HuH-7.5 (cell line): ENCODE measurements at regions not wholly inside any gene's neighbourhood (a gene's known extent, or its start where the extent isn't known, plus 50 kb on each side); places are given as distances from the start of the nearest gene placed in this dataset.

Source experiments
- DNase-seq: peaks from one replicate; pipeline ENCODE4 v3.0.0; 2011; ENCODE audit warnings: low spot score

DNA sequence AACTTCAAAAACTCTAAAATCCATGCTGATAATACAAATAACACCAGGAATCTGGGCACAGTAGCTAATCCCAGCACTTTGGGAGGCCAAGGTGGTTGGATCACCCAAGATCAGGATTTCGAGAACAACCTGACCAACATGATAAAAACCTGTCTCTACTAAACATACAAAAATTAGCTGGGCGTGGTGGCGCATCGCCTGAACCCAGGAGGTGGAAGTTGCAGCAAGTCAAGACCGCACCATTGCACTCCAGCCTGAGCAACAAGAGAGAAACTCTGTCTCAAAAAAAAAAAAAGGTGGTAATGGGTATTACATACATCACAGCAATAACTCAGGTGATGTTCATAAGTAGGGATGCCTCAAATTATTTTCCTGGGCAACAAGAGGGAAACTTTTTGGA, 315.0 kb upstream of the MEOX2 start:
- no peak for DNase-seq

DNA sequence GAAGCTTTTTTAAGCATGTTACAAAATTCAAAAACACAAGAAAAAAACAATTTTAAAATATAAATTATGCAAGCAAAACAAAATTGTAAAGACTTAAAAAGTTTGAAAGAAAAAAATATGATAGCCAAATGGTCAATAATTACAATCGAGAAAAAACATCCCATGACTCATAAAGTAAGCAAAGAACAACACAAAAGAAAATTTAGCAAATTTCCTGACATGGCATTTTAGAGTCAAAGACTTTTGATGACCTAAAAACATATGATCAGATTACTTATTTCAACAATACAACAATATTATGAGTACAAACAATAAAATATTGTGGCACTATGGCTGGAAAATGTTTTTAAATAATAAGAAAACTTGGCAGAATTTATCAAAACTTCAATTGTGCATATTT, 312.1 kb upstream of the MEOX2 start:
- no peak for DNase-seq

DNA sequence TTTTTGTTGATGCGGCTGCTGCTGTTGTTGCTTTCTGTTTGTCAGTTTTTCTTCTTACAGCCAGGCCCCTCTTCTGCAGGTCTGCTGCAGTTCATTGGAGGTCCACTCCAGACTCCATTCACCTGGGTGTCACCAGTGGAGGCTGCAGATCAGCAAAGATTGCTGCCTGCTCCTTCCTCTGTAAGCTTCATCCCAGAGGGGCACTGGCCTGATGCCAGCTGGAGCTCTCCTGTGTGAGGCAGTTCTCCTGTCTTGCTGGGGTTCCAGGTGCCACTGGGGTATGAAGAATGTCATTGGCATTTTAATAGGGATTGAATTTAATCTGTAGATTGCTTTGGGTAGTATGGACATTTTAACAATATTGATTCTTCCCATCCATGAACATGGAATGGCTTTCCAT, 308.5 kb upstream of the MEOX2 start:
- no peak for DNase-seq

DNA sequence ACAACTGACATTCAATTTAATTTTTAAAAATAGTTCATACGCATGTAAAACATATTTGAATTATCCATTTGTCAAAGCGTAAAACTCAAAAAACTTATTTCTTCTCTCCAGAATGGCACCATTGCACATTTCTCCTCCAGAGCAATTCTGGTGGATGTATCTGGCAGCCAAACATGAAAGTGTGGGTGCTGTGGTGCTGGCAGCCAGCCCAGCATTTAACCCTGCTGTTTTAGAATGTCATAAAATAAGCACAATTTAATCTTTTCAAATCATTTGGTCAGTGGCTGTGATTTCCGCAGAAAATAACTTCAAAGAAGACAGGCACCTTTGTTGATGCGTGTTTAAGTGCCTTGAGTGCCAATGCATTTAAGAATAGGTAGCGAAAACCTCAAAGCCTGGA, 302.7 kb upstream of the MEOX2 start:
- DNase-seq: no peak

DNA sequence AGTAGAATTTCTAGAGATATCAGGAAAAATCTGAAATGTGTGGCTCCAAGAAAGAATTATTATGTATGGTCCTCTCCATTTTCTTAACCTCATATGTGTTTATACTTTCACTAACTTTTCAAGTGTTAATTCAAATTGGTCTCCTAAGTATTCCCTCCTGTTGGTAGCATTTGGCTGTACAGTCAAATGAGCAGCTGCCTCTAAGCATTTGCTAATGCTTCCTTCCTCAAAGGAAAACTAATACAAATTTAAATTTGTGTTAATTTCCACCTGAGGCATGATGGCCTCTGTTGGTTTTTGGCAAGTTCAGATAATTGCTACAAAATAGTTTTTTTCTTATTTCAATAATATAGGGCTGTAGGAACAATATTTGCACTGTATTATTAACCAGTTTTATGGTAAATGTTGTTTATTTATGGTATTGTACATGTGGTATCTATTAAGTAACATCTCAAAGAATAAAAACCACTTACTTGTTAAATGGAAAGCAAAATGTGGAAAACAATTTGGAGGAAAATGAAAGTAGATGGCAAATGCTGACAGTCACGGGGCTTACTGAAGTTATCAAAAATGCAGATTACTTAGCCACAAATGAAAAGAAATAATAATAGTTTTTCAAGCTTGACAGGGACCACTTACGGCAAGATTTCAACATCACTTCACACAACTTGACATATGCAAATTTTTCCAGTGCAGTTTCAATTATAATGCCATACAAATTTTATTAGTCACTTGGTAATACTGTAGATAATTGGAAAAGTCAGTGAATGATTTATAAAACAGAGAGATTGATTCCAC, 299.3 kb upstream of the MEOX2 start:
- no peak for DNase-seq

DNA sequence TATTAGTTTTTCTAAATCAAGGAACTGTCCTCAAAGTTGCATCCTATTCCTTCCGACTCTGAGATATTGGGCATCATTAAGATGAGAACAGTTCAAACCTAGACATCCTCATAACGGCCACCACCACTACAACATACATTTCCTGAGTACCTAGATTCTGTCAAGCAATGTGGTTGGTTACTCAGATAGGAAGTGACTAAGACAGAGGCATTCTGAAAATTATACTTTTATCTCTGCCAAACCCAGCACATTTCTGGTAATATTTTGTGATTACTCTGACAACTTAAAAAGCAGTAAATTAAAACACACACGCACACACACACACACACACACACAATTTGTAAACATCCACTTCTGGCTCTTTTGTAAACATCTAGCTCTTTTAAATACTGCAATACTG, 291.2 kb upstream of the MEOX2 start:
- no peak for DNase-seq

DNA sequence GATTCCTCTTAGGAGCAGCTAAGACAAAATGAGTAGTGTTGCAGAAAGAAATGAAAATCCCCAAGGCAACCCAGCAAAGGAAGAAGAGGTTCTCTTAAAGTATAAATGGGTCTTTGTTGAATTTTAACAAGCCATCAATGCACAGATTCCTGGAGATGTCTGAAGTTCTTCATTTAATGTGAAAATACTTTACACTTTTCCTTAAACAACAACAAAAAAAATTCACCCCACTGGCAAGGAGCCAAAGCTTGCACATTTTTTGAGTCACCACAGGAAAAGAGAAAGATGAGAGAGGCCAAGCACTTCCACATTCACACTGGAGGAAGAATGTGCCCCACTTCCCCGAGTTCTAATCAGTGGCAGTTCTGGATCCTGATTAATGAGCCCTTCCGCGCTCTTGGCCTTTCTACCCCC, 286.4 kb upstream of the MEOX2 start:
- DNase-seq: no peak

DNA sequence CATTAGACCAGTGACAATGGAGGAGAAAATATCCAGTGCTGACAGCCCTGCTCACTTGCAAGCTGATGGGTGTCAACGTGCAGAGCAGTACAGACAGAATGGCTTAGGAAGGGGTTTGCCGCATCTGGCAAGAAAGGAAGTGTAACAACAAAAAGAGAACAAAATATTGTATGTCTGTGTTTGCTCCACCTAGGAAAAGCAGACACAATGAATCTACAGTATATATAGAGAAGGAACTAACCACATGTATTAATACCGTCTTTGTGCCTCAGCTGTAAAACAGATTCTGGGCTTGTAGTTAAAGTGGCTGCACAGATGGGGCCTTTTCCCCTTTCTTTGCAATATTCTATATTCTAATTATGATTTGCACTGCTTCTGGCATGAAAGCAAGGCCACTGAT, 281.1 kb upstream of the MEOX2 start:
- no peak for DNase-seq

DNA sequence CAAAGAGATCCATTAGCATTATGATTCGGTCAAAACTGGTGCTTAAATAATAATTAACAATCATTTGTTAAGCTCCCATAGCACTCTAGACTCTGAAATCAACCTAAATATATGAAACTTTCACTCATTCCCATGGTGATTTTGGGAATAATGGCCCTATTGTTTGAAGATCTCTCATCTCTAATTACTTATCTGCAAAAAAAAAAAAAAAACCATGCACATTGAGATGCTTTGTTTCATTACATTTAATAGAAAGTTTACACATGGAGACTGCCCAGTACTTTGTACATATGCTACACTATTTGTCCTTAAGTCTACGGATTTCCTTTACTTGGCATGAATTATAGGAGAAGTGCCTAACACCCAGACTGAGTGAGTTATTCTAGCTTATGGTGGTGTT, 280.6 kb upstream of the MEOX2 start:
- DNase-seq: no peak

DNA sequence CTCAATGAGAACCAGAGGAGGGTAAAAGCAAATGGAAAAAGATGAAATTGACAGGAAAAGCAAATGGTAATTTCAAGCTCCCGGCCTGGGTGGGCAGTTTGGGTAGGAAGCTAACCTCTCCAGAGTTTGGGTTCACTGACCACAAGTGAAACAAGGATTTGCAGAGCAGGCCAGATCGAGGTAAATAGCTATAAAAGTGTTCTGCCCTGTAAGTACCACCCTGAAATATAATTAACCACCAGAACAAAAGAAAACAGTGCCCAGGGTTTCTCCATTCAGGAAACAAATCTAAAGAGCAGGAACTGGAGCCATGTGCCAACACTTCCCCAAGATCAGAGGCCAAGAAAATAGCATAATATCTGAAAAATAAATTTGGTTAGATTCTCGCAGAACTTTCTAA, 276.7 kb upstream of the MEOX2 start:
- DNase-seq: no peak

DNA sequence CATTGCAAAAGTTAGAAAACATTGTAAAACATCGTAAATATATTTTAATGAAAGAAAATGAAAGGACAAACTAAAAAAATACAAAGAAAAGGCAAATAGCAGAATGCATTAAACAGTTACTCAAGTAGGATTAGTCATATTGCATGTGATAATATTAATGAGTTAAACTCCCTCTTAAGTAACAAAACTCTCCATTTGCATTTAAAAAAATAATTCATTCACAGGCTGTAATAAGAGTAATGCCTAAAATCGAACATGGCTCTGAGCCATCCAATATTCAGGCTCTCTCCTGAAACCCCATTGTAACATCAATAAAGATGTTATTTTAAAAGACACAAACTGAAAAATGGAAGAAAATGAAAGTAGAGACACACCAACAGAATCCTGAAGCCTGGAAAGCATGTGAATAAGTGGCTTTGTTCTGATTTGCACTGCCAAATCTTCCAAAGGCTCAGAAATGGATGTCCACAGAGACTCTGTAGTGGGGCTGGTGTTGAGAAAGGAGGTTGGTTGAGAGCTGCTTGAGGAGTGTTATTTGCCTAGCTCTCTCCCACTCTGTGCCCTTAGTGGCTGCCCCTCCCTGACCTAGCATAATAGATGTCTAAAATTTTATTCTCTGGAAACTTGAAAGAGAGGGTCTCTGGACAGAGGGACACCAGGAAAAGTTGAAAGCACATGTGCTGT, 268.3 kb upstream of the MEOX2 start:
- DNase-seq: no peak

DNA sequence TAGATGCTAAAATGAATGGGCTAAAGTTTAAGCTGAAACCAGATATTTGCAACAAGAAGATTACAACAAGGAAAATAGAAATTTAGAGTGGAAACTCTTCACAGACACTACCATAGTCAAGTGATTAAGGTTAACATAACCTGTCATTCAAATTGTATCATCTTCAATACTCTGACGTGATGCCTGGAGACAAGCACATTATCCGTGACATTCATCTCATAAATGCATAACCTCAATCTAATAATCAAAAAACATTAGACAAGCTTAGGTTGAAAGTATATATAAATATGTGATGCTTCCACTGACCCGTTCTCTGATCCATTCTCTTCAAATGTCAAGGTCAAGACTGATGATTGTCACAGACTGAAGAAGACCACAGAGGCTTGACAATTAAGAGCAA, 263.8 kb upstream of the MEOX2 start:
- no peak for DNase-seq

DNA sequence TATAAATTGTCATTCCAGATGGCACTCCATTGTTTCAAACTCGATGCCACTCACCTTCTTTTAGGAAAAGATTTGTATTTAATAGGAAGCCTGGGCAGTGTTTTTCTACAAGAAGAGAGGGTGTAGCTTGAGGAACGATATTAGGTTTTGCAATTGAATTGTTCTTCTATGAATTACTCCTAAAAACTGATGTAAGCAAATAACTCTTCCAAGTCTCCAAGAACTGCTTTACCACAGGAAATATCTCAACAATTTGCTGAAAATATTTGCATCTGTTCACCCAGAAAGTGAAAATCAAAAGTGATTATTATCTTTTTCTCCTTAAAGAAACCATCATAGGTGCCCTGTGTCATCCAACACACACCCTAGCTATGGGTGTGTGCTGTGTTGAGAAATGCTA, 261.3 kb upstream of the MEOX2 start:
- DNase-seq: no peak

DNA sequence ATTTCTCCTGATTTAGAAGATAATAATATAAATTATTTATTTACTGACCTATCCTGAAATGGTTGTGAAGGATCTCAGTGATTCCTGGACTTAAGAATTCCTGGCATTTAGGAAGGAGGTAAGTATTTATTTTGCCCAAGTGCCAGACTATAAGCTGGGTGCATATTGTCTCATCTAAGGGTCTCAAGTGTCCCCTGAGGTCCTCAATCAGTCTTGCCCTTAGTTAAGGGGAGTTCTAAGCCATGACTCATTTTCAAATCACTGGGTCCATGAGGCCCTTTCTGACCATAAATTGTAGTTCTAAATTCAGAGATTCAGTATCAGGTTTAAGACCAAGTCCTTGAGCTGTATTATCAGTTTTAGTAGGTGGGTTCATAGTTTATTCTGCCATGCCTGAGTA, 251.6 kb upstream of the MEOX2 start:
- DNase-seq: no peak

DNA sequence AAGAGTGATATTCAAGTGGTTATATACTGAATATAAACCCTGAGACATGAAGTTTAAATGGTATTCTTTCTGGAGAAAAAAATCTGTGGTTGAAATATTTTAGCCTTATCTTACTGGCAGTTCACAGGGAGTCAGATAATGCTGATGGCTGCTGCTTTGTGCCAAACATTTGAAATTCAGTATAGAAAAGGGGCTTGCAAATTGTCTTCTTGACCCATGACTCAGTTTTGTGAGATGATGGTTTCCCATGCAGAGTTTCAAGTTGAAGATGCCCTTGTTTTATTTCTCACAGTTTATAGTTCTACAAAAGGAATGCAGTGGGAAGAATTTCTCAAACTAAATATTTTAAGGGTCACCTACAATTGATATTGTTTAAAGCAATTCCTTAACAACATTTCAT, 251.1 kb upstream of the MEOX2 start:
- no peak for DNase-seq

DNA sequence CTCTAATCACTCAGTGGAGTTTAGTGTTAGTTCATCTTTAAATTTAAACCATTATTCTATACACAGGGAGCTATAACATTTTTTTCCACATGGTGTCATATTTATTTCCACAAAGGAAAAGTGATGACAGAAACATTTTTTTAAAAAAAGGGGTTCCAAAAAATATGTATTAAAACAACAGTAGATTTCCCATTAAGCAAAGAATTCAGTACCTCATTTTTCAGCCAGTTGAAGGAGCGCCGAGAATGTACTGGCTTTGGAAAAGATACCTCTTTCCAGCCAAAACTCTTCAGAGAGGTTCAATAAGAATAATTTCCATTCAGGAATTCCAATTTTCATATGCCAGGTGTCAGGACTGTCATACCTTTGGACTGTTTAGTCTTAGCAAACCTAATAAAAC, 250.5 kb upstream of the MEOX2 start:
- no peak for DNase-seq

DNA sequence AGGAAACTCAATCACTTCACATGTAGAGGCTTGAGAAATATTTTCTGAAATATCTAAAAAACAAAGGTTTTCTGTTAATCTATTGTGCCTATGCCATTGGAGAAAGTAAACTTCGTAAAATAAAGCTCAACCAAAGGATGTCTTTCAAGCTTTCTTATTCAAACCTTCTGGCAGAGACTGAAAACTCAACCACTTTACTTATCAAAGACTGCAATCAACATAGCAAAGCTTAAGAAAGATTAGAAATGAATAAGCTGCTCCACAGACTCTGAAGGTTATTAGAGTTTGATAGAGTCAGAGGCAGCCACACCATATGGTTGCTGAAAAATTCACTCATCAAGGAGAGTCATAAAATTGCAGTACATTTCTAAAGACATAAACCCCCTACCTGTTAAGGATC, 245.8 kb upstream of the MEOX2 start:
- no peak for DNase-seq

DNA sequence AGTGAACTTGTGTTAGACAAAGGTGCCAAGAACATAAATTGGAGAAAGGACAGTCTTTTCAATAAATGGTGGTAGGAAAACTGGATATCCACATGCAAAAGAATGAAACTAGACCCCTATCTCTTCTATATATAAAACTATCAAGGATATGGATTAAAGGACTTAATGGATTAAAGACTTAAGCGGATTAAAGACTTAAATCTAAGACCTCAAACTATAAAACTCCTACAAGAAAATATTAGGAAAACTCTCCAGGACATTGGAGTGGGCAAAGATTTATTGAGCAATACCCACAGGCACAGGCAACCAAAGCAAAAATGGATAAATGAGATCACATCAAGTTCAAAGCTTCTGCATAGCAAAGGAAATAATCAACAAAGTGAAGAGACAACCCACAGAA, 242.9 kb upstream of the MEOX2 start:
- DNase-seq: no peak

DNA sequence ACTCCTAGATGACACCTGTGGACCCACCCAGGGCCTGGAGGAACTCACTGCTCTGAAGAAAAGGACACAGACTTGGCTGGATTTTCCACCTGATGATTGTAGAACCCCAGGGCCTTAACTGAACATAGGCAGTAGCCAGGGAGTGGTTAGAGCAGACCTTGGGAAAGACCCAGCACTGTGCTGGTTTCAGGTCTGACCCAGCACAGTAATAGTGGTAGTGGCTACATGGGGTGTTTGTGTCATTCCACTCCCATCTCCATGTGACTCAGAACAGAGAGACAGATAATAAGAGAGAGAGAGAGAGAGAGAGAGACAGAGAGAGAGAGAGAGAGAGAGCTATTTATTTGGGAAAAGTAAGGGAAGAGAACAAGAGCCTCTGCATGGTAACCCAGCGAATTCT, 239.1 kb upstream of the MEOX2 start:
- no peak for DNase-seq

DNA sequence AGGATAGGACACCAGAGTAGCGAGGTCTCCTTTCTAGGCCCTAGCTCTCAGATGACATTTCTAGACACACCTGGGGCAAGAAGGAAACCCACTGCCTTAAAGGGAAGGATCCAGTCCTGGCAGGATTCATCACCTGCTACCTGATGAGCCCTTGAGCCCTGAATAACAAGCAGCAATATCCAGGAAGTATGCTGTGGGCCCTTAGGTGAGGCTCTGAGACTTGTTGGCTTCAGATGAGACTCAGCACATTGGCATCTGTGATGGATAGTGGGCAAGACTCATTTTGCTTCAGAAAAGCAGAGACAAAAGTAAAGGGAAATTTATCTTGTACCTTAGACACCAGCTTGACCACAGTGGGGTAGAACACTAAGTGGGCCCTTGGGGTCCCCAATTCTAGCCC, 238.4 kb upstream of the MEOX2 start:
- DNase-seq: no peak

DNA sequence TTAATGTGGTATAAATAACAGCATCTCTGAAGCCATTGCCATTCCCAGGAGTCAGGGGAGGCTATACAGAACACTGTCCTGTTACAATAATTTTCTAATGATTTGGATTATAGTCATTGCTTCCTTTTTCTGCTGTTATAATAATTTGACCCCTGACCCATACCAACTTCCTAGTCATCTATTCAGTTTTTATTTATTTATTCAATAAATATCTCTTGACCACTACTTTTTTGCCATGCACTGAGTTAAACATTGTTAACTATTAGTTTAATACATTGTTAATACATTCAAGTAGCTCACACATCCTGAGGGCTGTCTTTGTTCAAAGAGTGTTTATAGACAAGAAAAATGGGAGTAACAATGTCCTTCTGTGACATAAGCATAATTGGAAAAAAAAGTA, 235.5 kb upstream of the MEOX2 start:
- DNase-seq: no peak

DNA sequence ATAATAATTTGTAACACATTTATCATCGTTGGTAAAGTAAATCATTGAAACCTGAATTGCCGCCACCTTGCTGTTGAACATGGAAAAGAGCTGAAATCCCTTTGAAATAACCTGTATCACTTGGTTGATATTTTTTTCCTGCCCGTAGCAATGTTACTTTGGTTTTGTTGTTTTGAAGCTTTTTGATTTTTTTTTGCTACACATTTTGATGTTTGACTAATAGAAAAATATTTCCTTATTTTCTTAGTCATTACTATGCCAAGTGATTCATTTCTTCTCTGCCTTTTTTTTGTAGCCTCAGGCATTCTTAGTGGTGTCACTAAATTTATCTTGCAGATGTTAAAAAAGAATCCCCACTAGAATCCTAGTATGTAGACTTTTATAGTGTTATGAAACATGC, 235.1 kb upstream of the MEOX2 start:
- DNase-seq: no peak

DNA sequence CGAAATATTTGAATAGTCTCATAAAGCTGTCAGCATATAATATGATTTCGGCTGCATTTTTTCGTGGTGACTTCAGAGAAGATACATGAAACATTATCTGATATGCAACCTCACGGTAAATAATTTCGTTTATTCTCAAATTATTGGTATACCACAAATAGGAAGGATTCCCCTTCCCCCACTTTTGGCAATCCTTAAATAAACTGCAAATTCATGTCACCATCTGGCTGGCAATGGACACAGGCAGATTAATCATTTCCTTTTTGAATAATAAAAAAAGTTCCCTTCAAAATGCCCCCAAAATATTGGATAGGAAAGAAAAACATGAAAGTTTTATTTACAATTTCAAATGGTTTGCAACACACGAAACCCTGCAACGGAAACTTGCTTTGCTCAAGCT, 234.5 kb upstream of the MEOX2 start:
- no peak for DNase-seq
